Esophagus squamous epithelium (tissue), 5 donors: ENCODE measurements at regions not wholly inside any gene's neighbourhood (a gene's known extent, or its start where the extent isn't known, plus 50 kb on each side); places are given as distances from the start of the nearest gene placed in this dataset.

Experiments
- DNase-seq: peaks from one replicate; lab custom pipeline; 2025; lab: John Stamatoyannopoulos, UW
- H3K27ac ChIP-seq, 4 donors: fragments of 200-600 bp; sonication (generic); one replicate each; pipeline ENCODE4 v1.5.1; 2016 to 2019; ENCODE audit warnings: mild to moderate bottlenecking in 1 of 4
- H3K27me3 ChIP-seq, 4 donors: fragments of 200-600 bp; sonication (generic); 1 replicate in 3 of 4; 2 replicates in 1 of 4; pipeline versions ENCODE4 v1.5.1 to v1.6.0; 2017 to 2021; ENCODE audit warnings: antibody characterized with exemption in 1 of 4
- H3K36me3 ChIP-seq, 3 donors: fragments of 200-600 bp; sonication (generic); one replicate each; pipeline ENCODE4 v1.5.1; 2016 to 2019
- H3K4me1 ChIP-seq, 3 donors: fragments of 200-600 bp; sonication (generic); one replicate each; pipeline ENCODE4 v1.5.1; 2017 to 2019
- H3K4me3 ChIP-seq, 4 donors: fragments of 200-600 bp; sonication (generic); 1 replicate in 3 of 4; 2 replicates in 1 of 4; pipeline ENCODE4 v1.5.1; 2016 to 2019; ENCODE audit warnings: mild to moderate bottlenecking in 2 of 4, moderate library complexity in 1 of 4
- H3K9me3 ChIP-seq, 3 donors: fragments of 200-600 bp; sonication (generic); one replicate each; pipeline ENCODE4 v1.5.1; 2016 to 2019
- CTCF ChIP-seq, 6 experiments: fragments of 450-650 bp in 4 of 6; fragments of 200-600 bp in 2 of 6; sonication (generic) in 2 of 6; IDR thresholded peaks; one replicate each; pipeline ENCODE4 v1.5.1; 2016 to 2019; ENCODE audit warnings: antibody characterized with exemption in 6 of 6, mild to moderate bottlenecking in 4 of 6, moderate library complexity in 4 of 6
- POLR2A ChIP-seq, 4 donors: fragments of 450-650 bp; IDR thresholded peaks; one replicate each; pipeline ENCODE4 v1.6.1; 2017; ENCODE audit warnings: antibody characterized with exemption in 4 of 4, mild to moderate bottlenecking in 4 of 4, moderate library complexity in 3 of 4
- WGBS, 2 donors: methylation state at CpG; one replicate each; pipeline ENCODE4 v1.1.5; 2018; 5-methylcytosine and 5-hydroxymethylcytosine counted together
- intact Hi-C: fragments of 100-400 bp; cut with DNase I; formaldehyde crosslinking; loops from one replicate; pipeline ENCODE4 v1.15.0; 2022
- donor health status: DM: yes; HTN: yes; CAD: no.

- Histone ChIP-seq H3K27ac (no peak overlapping the region), H3K27me3 (no peaks in the 10 kb centered on the region), H3K4me1 (no peaks in the 10 kb centered on the region), H3K36me3 (no peaks in the 10 kb centered on the region), H3K4me3 (no peak overlapping the region), H3K9me3 (peaks cover 0 to 3% (median 0%) of the 10 kb centered on the region in 3 donors)
- intact Hi-C loops = no loop called here
- TF ChIP-seq POLR2A (IDR thresholded peaks at IDR 0.05) (no peak), CTCF (IDR thresholded peaks at IDR 0.05) (no peak)
- no peak for DNase-seq
Observed at GRCh38 chr5:105213078-105213477, 1650.5 kb upstream of the NUDT12 start.

- Histone ChIP-seq H3K27me3 (no peaks in the 10 kb centered on the region), H3K36me3 (no peaks in the 10 kb centered on the region), H3K9me3 (peaks cover 0 to 3% (median 0%) of the 10 kb centered on the region in 3 donors), H3K4me3 (no peak overlapping the region), H3K4me1 (no peaks in the 10 kb centered on the region), H3K27ac (no peak overlapping the region)
- DNase-seq = no peak
- 53 to 55% methylated on average over 2 of the region's 2 CpGs for WGBS, 2 donors
- TF ChIP-seq POLR2A (IDR thresholded peaks at IDR 0.05) (no peak), CTCF (IDR thresholded peaks at IDR 0.05) (no peak)
- intact Hi-C loops = no loop called here
Observed at GRCh38 chr5:105207066-105207465, 1644.5 kb upstream of the NUDT12 start.

DNA sequence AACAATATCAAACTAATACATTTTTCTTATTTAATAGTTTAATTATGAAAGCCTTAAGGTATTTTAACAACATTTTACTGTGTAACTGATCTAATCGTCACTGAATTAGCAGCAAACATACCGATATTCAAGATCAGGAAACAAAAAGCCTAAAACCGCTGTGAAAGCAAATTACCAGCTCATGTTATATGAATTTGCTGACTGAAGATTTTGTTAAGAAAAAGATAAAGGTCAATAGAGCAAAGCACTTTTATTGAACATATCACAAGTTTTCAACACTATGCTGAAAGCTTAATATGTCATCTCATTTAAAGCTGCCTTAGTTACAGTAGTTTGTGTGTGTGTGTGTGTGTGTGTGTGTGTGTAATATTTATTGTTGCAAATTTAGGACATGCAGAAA, 1634.9 kb upstream of the NUDT12 start:
- no peak for DNase-seq
- H3K27ac ChIP-seq = no peak overlapping the region
- intact Hi-C loops = no loop called here
- H3K4me3 ChIP-seq = no peak overlapping the region
- H3K36me3 ChIP-seq = no peaks in the 10 kb centered on the region
- 79 to 82% methylated on average over 3 of the region's 3 CpGs for WGBS, 2 donors
- H3K4me1 ChIP-seq = no peaks in the 10 kb centered on the region
- TF ChIP-seq CTCF (IDR thresholded peaks at IDR 0.05) (no peak), POLR2A (IDR thresholded peaks at IDR 0.05) (no peak)
- H3K27me3 ChIP-seq = no peaks in the 10 kb centered on the region
- H3K9me3 ChIP-seq = no peaks in the 10 kb centered on the region

DNA sequence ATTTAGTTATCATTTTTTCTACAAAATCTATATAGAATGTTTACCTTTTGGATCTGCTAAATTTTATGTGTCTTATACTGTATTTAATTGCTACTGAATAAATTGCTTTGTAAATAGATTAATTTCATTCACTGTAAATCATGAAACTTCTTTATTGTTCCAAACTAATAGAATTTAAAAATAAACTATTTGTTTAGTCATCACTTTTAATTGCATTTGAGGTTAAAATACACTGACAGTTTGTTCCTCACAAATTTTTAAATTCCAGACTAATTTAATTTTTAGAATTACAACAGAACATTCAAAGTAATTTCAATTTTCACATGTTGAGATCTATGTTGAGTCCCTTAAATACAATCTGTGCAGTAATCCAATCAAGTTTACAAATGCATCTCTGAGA, 1633.2 kb upstream of the NUDT12 start:
- H3K4me3 ChIP-seq = no peak overlapping the region
- no peak for DNase-seq
- no peak overlapping the region for H3K27ac ChIP-seq
- H3K9me3 ChIP-seq = no peaks in the 10 kb centered on the region
- H3K4me1 ChIP-seq = no peaks in the 10 kb centered on the region
- H3K36me3 ChIP-seq = no peaks in the 10 kb centered on the region
- intact Hi-C loops = no loop called here
- TF ChIP-seq POLR2A (IDR thresholded peaks at IDR 0.05) (no peak), CTCF (IDR thresholded peaks at IDR 0.05) (no peak)
- no peaks in the 10 kb centered on the region for H3K27me3 ChIP-seq

GRCh38 chr5:105172918-105173317, 1610.3 kb upstream of the NUDT12 start:
- no peaks in the 10 kb centered on the region for H3K9me3 ChIP-seq
- no peak for DNase-seq
- no peaks in the 10 kb centered on the region for H3K27me3 ChIP-seq
- intact Hi-C loops = no loop called here
- TF ChIP-seq CTCF (IDR thresholded peaks at IDR 0.05) (no peak), POLR2A (IDR thresholded peaks at IDR 0.05) (no peak)
- H3K4me3 ChIP-seq = no peak overlapping the region
- H3K4me1 ChIP-seq = no peaks in the 10 kb centered on the region
- H3K36me3 ChIP-seq = no peaks in the 10 kb centered on the region
- 86 to 87% methylated on average over 2 of the region's 2 CpGs for WGBS, 2 donors
- H3K27ac ChIP-seq = no peak overlapping the region
